Panc1 (cell line): ENCODE measurements at regions not wholly inside any gene's neighbourhood (a gene's known extent, or its start where the extent isn't known, plus 50 kb on each side); places are given as distances from the start of the nearest gene placed in this dataset.

ENCODE experiments used
- ATAC-seq: fragments of 200-7000 bp; cut with Tn5 transposase; 2 replicates; pipeline ENCODE4 v1.9.1; 2020; ENCODE audit warnings: mild to moderate bottlenecking, moderate library complexity
- BruUV-seq: library from RNA; stranded (reverse); fragments of 400-500 nt; replicated peaks from 2 replicates; lab custom pipeline; 2021; lab: Mats Ljungman, UMichigan
- CTCF ChIA-PET: fragments of 300-600 bp; sonication (Branson Sonifier 250); formaldehyde crosslinking; loops from one replicate; lab custom pipeline; 2022; ENCODE audit warnings: antibody characterized with exemption; lab: Charles Lee
- POLR2A ChIA-PET: fragments of 300-600 bp; sonication (Branson Sonifier 250); formaldehyde crosslinking; loops from one replicate; lab custom pipeline; 2022; ENCODE audit warnings: antibody characterized with exemption; lab: Charles Lee
- DNase-seq: peaks from one replicate; pipeline ENCODE4 v3.0.0-alpha.2; 2010; ENCODE audit warnings: low read depth, low spot score
- H3K27ac ChIP-seq: 2 replicates; pipeline ENCODE4 v1.5.1; 2011; ENCODE audit warnings: mild to moderate bottlenecking, low read length, inconsistent platforms
- H3K27me3 ChIP-seq: fragments of 200-500 bp; sonication (Bioruptor generic); 2 replicates; pipeline ENCODE4 v1.6.0; 2014; ENCODE audit warnings: low read length, inconsistent platforms; ENCODE audit not compliant: control insufficient read depth, insufficient read depth
- H3K36me3 ChIP-seq: fragments of 200-500 bp; sonication (Bioruptor generic); 2 replicates; pipeline ENCODE4 v1.5.1; 2014; ENCODE audit warnings: inconsistent platforms, mild to moderate bottlenecking, low read length, moderate library complexity; ENCODE audit not compliant: control insufficient read depth, insufficient read depth
- H3K4me1 ChIP-seq: 2 replicates; pipeline ENCODE4 v1.5.1; 2011; ENCODE audit warnings: inconsistent platforms, mild to moderate bottlenecking, low read length, moderate library complexity; ENCODE audit not compliant: control insufficient read depth, insufficient read depth
- H3K4me3 ChIP-seq, 2 experiments: 2 replicates each; pipeline ENCODE4 v1.5.1; 2011 to 2012; ENCODE audit warnings: low read depth in 2 of 2, low read length in 2 of 2, mild to moderate bottlenecking in 2 of 2, inconsistent platforms in 1 of 2, moderate library complexity in 1 of 2
- H3K9me3 ChIP-seq: fragments of 200-500 bp; sonication (Bioruptor generic); 2 replicates; pipeline ENCODE4 v1.5.1; 2014; ENCODE audit warnings: low read depth, mild to moderate bottlenecking, inconsistent platforms, low read length, moderate library complexity; ENCODE audit not compliant: control insufficient read depth, insufficient read depth
- POLR2AphosphoS5 ChIP-seq: IDR thresholded peaks from 2 replicates; pipeline ENCODE4 v1.6.1; 2012; ENCODE audit warnings: mild to moderate bottlenecking, low read depth, low read length, moderate library complexity
- SIN3A ChIP-seq: IDR thresholded peaks from 2 replicates; pipeline ENCODE4 v1.6.1; 2012; ENCODE audit warnings: low read depth, mild to moderate bottlenecking, low read length, moderate library complexity, borderline replicate concordance; ENCODE audit not compliant: insufficient read depth
- TCF7L2 ChIP-seq: IDR thresholded peaks from 2 replicates; pipeline ENCODE4 v1.6.1; 2011; ENCODE audit warnings: mild to moderate bottlenecking, low read depth, low read length, inconsistent platforms
- in situ Hi-C: cut with HindIII; loops from 2 replicates; pipeline ENCODE4 v1.10.0; 2016; ENCODE audit warnings: low sequenced_read_pairs, low pct_unique_long_range_greater_than_20kb
- intact Hi-C: fragments of 100-400 bp; cut with micrococcal nuclease; formaldehyde crosslinking; loops from one replicate; pipeline ENCODE4 v1.10.0; 2022; ENCODE audit not compliant: unreplicated experiment
- TF ChIP-seq, protein P1 (sequence below): fragments of 450-650 bp; IDR thresholded peaks from 2 replicates; pipeline ENCODE4 v1.5.1; 2017; ENCODE audit warnings: mild to moderate bottlenecking
- TF ChIP-seq, protein P2 (sequence below), 2 experiments: IDR thresholded peaks; 2 replicates each; pipeline ENCODE4 v1.6.1; 2011 to 2012; ENCODE audit warnings: low read depth in 2 of 2, control low read depth in 1 of 2, low read length in 1 of 2, mild to moderate bottlenecking in 1 of 2, moderate library complexity in 1 of 2; ENCODE audit not compliant: insufficient read depth in 1 of 2

GRCh38 chrX:149060921-149061320, 444.2 kb downstream of the IDS start:
- intact Hi-C loops (no loop called here), in situ Hi-C loops (no loop called here)
- no peak for ATAC-seq
- DNase-seq: no peak
- Histone ChIP-seq H3K9me3 (no peaks in the 10 kb centered on the region), H3K4me1 (no peaks in the 10 kb centered on the region), H3K36me3 (no peaks in the 10 kb centered on the region), H3K27me3 (no peaks in the 10 kb centered on the region), H3K27ac (no peak overlapping the region), H3K4me3 (no peak overlapping the region)
- no peak for TF ChIP-seq POLR2AphosphoS5
- TF ChIP-seq, protein P1, sequence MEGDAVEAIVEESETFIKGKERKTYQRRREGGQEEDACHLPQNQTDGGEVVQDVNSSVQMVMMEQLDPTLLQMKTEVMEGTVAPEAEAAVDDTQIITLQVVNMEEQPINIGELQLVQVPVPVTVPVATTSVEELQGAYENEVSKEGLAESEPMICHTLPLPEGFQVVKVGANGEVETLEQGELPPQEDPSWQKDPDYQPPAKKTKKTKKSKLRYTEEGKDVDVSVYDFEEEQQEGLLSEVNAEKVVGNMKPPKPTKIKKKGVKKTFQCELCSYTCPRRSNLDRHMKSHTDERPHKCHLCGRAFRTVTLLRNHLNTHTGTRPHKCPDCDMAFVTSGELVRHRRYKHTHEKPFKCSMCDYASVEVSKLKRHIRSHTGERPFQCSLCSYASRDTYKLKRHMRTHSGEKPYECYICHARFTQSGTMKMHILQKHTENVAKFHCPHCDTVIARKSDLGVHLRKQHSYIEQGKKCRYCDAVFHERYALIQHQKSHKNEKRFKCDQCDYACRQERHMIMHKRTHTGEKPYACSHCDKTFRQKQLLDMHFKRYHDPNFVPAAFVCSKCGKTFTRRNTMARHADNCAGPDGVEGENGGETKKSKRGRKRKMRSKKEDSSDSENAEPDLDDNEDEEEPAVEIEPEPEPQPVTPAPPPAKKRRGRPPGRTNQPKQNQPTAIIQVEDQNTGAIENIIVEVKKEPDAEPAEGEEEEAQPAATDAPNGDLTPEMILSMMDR: no peak
- TF ChIP-seq TCF7L2: no peak
- TF ChIP-seq, protein P2, sequence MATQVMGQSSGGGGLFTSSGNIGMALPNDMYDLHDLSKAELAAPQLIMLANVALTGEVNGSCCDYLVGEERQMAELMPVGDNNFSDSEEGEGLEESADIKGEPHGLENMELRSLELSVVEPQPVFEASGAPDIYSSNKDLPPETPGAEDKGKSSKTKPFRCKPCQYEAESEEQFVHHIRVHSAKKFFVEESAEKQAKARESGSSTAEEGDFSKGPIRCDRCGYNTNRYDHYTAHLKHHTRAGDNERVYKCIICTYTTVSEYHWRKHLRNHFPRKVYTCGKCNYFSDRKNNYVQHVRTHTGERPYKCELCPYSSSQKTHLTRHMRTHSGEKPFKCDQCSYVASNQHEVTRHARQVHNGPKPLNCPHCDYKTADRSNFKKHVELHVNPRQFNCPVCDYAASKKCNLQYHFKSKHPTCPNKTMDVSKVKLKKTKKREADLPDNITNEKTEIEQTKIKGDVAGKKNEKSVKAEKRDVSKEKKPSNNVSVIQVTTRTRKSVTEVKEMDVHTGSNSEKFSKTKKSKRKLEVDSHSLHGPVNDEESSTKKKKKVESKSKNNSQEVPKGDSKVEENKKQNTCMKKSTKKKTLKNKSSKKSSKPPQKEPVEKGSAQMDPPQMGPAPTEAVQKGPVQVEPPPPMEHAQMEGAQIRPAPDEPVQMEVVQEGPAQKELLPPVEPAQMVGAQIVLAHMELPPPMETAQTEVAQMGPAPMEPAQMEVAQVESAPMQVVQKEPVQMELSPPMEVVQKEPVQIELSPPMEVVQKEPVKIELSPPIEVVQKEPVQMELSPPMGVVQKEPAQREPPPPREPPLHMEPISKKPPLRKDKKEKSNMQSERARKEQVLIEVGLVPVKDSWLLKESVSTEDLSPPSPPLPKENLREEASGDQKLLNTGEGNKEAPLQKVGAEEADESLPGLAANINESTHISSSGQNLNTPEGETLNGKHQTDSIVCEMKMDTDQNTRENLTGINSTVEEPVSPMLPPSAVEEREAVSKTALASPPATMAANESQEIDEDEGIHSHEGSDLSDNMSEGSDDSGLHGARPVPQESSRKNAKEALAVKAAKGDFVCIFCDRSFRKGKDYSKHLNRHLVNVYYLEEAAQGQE (IDR thresholded peaks at IDR 0.05; ENCODE audit: insufficient read depth in 1 of 2, low read depth in 2 of 2, low read length in 1 of 2): no peak
- no peak for TF ChIP-seq SIN3A
- CTCF ChIA-PET: no interaction called here
- POLR2A ChIA-PET: no interaction called here
- no TSS peak for BruUV-seq
